Upper lobe of right lung (tissue), 1 donor: ENCODE measurements at regions not wholly inside any gene's neighbourhood (a gene's known extent, or its start where the extent isn't known, plus 50 kb on each side); places are given as distances from the start of the nearest gene placed in this dataset.
A peak's percentile ranks its signal among the peaks of the same experiment; 100 is the strongest.

Experiments
- ATAC-seq: fragments of 200-7000 bp; cut with Tn5 transposase; one replicate; pipeline ENCODE4 v1.9.1; 2020; ENCODE audit warnings: mild to moderate bottlenecking, moderate library complexity
- DNase-seq: peaks from one replicate; pipeline ENCODE4 v3.0.0-alpha.2; 2020
- H3K27ac ChIP-seq: fragments of 200-600 bp; one replicate; pipeline ENCODE4 v1.8.0; 2022
- H3K27me3 ChIP-seq: fragments of 200-600 bp; one replicate; pipeline ENCODE4 v1.8.0; 2022; ENCODE audit warnings: mild to moderate bottlenecking
- H3K36me3 ChIP-seq: fragments of 200-600 bp; one replicate; pipeline ENCODE4 v1.8.0; 2022
- H3K4me1 ChIP-seq: fragments of 200-600 bp; one replicate; pipeline ENCODE4 v1.8.0; 2022
- H3K4me3 ChIP-seq: fragments of 200-600 bp; one replicate; pipeline ENCODE4 v1.8.0; 2022; ENCODE audit warnings: mild to moderate bottlenecking
- H3K9me3 ChIP-seq: fragments of 200-600 bp; one replicate; pipeline ENCODE4 v1.8.0; 2022
- CTCF ChIP-seq: fragments of 200-600 bp; IDR thresholded peaks from one replicate; pipeline ENCODE4 v1.8.0; 2022; ENCODE audit warnings: antibody characterized with exemption
- intact Hi-C: fragments of 100-400 bp; cut with DNase I; formaldehyde crosslinking; loops from one replicate; pipeline ENCODE4 v1.11.0; 2022
- donor health status: DM: no; HTN: yes; CAD: no; lungs with severe emphysema.

GRCh38 chr2:196249860-196250259, 78.5 kb upstream of the STK17B start:
- no peak for TF ChIP-seq CTCF
- no peak for DNase-seq
- H3K27ac ChIP-seq: peak overlapping the region; percentile 47
- no peak overlapping the region for H3K4me3 ChIP-seq
- peak; percentile 91 for ATAC-seq
- H3K36me3 ChIP-seq: no peaks in the 10 kb centered on the region
- no peaks in the 10 kb centered on the region for H3K27me3 ChIP-seq
- H3K9me3 ChIP-seq: no peaks in the 10 kb centered on the region
- H3K4me1 ChIP-seq: peaks cover 17% of the 10 kb centered on the region
- intact Hi-C loops: no loop called here

- no peaks in the 10 kb centered on the region for H3K9me3 ChIP-seq
- peaks cover 17% of the 10 kb centered on the region for H3K4me1 ChIP-seq
- no peaks in the 10 kb centered on the region for H3K36me3 ChIP-seq
- H3K27me3 ChIP-seq: no peaks in the 10 kb centered on the region
- no peak for ATAC-seq
- no peak for TF ChIP-seq CTCF
- H3K27ac ChIP-seq: no peak overlapping the region
- no peak overlapping the region for H3K4me3 ChIP-seq
- DNase-seq: no peak
- intact Hi-C loops: no loop called here
These were observed 79.8 kb upstream of the STK17B start for GRCh38 chr2:196251132-196251531.

GRCh38 chr2:196252408-196253115, 81.2 kb upstream of the STK17B start:
- Histone ChIP-seq H3K4me3 (no peak overlapping the region), H3K36me3 (no peaks in the 10 kb centered on the region), H3K9me3 (no peaks in the 10 kb centered on the region), H3K27ac (no peak overlapping the region), H3K27me3 (no peaks in the 10 kb centered on the region), H3K4me1 (peaks cover 17% of the 10 kb centered on the region)
- DNase-seq (no peak), ATAC-seq (no peak)
- intact Hi-C loops: no loop called here
- TF ChIP-seq CTCF: no peak

- DNase-seq: no peak
- Histone ChIP-seq H3K27me3 (no peaks in the 10 kb centered on the region), H3K36me3 (no peaks in the 10 kb centered on the region), H3K9me3 (no peaks in the 10 kb centered on the region), H3K27ac (no peak overlapping the region), H3K4me3 (no peak overlapping the region), H3K4me1 (peaks cover 17% of the 10 kb centered on the region)
- TF ChIP-seq CTCF: no peak
- intact Hi-C loops: no loop called here
- no peak for ATAC-seq
These were observed 81.7 kb upstream of the STK17B start for GRCh38 chr2:196253116-196253480.

GRCh38 chr2:196256585-196256984, 85.2 kb upstream of the STK17B start:
- no peak for TF ChIP-seq CTCF
- intact Hi-C loops: no loop called here
- ATAC-seq: no peak
- no peaks in the 10 kb centered on the region for H3K27me3 ChIP-seq
- H3K36me3 ChIP-seq: no peaks in the 10 kb centered on the region
- no peak for DNase-seq
- peaks cover 4% of the 10 kb centered on the region for H3K4me1 ChIP-seq
- no peaks in the 10 kb centered on the region for H3K9me3 ChIP-seq
- no peak overlapping the region for H3K4me3 ChIP-seq
- no peak overlapping the region for H3K27ac ChIP-seq

GRCh38 chr2:196257086-196257485, 85.7 kb upstream of the STK17B start:
- H3K9me3 ChIP-seq: no peaks in the 10 kb centered on the region
- no peak overlapping the region for H3K4me3 ChIP-seq
- no peak overlapping the region for H3K27ac ChIP-seq
- no peaks in the 10 kb centered on the region for H3K27me3 ChIP-seq
- H3K4me1 ChIP-seq: peaks cover 4% of the 10 kb centered on the region
- H3K36me3 ChIP-seq: no peaks in the 10 kb centered on the region
- ATAC-seq (no peak), DNase-seq (no peak)
- no peak for TF ChIP-seq CTCF
- intact Hi-C loops: no loop called here
